AG09309 (cell line): ENCODE measurements at regions not wholly inside any gene's neighbourhood (a gene's known extent, or its start where the extent isn't known, plus 50 kb on each side); places are given as distances from the start of the nearest gene placed in this dataset.

Experiments used
- DNase-seq: peaks from one replicate; pipeline ENCODE4 v3.0.0-alpha.2; 2010; ENCODE audit warnings: low read depth
- H3K4me3 ChIP-seq: 2 replicates; pipeline ENCODE4 v1.5.1; 2011; ENCODE audit warnings: mild to moderate bottlenecking, low read depth, low read length, moderate library complexity; ENCODE audit not compliant: control insufficient read depth
- TF ChIP-seq, protein P1 (sequence below): IDR thresholded peaks from 2 replicates; pipeline ENCODE4 v1.5.1; 2011; ENCODE audit warnings: mild to moderate bottlenecking, low read depth, low read length, inconsistent platforms; ENCODE audit not compliant: insufficient read depth, control insufficient read depth; ENCODE audit errors: missing control alignments

DNA sequence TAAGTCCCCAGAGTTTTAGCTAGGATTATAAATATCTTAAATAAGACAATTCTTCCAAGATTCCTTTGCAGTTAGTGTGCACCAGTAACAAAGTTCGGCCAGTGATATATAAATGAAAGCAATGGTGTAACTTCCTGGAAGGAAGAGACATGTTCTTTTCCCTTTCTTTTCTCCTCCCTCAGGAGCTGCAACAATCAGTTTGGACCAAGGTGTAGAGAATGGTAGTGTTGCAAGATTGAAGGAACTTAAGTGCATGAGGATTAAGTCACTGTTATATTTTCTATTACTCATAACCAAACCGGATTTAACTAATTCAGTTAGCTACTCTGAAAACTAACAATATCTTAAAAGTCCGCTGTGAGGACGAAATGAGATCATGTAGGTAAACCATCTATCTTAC, 68.9 kb upstream of the KCNJ16 start:
- TF ChIP-seq, protein P1, sequence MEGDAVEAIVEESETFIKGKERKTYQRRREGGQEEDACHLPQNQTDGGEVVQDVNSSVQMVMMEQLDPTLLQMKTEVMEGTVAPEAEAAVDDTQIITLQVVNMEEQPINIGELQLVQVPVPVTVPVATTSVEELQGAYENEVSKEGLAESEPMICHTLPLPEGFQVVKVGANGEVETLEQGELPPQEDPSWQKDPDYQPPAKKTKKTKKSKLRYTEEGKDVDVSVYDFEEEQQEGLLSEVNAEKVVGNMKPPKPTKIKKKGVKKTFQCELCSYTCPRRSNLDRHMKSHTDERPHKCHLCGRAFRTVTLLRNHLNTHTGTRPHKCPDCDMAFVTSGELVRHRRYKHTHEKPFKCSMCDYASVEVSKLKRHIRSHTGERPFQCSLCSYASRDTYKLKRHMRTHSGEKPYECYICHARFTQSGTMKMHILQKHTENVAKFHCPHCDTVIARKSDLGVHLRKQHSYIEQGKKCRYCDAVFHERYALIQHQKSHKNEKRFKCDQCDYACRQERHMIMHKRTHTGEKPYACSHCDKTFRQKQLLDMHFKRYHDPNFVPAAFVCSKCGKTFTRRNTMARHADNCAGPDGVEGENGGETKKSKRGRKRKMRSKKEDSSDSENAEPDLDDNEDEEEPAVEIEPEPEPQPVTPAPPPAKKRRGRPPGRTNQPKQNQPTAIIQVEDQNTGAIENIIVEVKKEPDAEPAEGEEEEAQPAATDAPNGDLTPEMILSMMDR: no peak
- H3K4me3 ChIP-seq: no peak overlapping the region
- no peak for DNase-seq

DNA sequence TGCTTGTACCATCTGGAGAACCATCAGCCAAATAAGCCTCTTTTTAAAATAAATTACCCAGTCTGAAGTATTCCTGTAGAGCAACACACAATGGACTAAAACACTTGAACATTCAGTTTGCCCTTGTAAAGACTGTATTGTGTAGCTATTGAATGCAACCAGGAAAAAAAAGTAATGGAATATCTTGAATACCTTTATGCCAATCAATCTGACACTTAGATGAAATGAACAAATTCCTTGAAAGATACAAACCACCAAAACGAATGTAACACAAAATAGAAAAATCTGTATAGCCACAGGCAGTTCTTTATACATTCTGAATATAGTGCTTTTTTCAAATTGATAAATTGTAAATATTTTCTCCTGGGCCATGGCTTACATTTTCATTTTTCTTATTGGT, 63.3 kb upstream of the KCNJ16 start:
- no peak for DNase-seq
- H3K4me3 ChIP-seq: no peak overlapping the region

DNA sequence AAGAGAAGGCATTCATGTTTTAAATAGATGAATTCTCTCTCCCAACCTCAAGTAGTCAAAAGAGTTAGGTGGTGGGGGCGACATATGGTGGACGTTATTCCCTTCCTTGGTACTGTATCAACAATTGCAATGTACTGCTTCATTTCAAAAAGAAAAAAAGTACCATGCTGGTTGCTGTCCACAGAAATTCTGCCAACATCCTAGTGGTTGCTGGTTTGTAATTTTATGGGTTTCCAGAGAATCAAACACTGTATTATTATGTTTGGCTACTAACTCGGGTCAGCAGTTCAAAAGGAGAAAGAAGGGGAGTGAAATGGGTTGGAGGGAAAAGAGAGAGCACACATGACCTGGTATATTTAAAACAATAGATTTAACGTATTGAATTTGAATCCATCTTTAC, 61.1 kb upstream of the KCNJ16 start:
- TF ChIP-seq, protein P1: no peak
- H3K4me3 ChIP-seq: no peak overlapping the region
- no peak for DNase-seq

More for the DNA sequence above, 63.3 kb upstream of the KCNJ16 start:
- TF ChIP-seq, protein P1: no peak

DNA sequence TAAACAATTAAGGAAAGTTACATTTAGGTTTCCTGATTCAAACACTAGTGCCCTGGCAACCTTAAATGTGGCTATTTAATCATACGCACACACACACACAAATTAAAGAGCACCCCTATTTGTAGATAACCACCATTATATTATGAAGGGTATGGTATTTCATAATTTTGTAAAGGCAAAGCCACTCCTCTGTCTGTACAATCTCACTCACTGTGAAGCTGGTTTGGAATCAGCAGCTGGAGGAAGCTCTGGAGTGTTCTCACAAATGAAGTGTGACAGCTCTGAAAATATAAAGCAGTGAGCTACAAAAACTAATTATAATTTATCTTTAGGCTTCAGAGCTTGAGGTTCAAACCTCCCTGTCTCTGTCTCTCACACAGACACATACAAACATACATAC, 57.9 kb upstream of the KCNJ16 start:
- TF ChIP-seq, protein P1: no peak
- no peak overlapping the region for H3K4me3 ChIP-seq
- no peak for DNase-seq

DNA sequence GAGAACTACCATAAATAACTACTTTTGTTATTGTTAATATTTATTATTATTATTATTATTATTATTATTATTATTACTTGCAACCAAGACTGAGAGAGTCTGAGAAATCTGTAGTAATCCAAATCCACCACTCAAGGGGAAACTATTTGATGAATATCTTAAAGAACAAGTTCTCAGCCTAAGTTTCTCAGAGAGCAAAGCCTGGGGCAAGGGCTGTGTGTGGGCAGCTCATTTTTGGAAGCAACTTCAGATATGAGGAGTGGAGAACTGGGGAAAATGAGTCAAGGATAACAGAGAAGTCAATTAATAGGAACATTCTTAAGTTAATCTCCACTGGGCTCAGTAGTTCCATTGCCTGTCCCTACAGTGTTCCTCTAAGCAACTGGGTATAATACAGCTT, 57.1 kb upstream of the KCNJ16 start:
- no peak for DNase-seq
- TF ChIP-seq, protein P1: no peak

DNA sequence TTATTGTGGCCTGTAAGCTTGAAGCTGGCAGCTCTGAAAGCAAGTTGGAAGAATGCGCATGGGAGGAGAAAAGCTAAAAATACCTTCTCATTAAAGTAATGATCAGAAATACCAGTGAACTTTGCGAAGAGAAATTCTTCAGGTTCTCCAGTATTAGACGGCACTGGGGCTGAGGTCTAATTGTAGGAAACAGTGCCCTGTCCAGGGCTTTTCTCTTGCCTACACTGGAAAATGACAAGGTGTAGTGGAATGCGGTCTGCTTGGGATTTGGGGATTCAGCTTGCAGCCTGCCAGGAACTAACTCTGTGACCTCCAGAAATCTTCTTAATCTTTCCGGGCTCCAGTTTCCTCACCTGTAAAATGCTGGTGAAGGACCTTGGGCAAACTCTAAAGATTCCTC, 53.3 kb upstream of the KCNJ16 start:
- TF ChIP-seq, protein P1: no peak
- no peak overlapping the region for H3K4me3 ChIP-seq
- no peak for DNase-seq

More for the DNA sequence above, 57.1 kb upstream of the KCNJ16 start:
- H3K4me3 ChIP-seq: no peak overlapping the region

DNA sequence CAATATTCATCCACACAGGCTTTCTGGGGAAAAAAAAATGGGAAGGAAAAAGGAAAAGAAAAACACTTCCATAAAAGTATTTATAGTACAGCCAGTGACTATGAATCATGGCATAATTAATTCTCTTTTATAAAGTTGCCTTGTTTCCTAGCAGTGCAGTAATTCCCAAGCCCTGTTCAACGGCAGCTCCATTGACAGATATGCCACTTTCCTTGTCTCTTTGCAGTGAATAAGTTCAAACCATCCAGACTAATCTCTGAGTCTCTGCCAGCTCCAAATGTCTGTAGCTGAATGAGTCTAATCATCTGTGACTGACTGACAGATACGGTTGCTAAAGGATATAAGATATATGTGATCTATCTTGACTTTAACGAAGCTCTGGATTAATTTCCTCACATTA, 52.9 kb upstream of the KCNJ16 start:
- no peak overlapping the region for H3K4me3 ChIP-seq
- no peak for DNase-seq
- TF ChIP-seq, protein P1: no peak
